Ishikawa (cell line): ENCODE measurements at regions not wholly inside any gene's neighbourhood (a gene's known extent, or its start where the extent isn't known, plus 50 kb on each side); places are given as distances from the start of the nearest gene placed in this dataset.

Experiments used
- CEBPB ChIP-seq: IDR thresholded peaks from 2 replicates; pipeline ENCODE4 v1.6.1; 2012
- CREB1 ChIP-seq: IDR thresholded peaks from 2 replicates; pipeline ENCODE4 v1.6.1; 2012; ENCODE audit warnings: low read depth
- EGR1 ChIP-seq: IDR thresholded peaks from 2 replicates; pipeline ENCODE4 v1.6.1; 2012
- EP300 ChIP-seq: IDR thresholded peaks from 2 replicates; pipeline ENCODE4 v1.6.1; 2012; ENCODE audit warnings: borderline replicate concordance
- FOXM1 ChIP-seq: IDR thresholded peaks from 2 replicates; pipeline ENCODE4 v1.6.1; 2012; ENCODE audit warnings: low read depth, borderline replicate concordance
- NFIC ChIP-seq: IDR thresholded peaks from 2 replicates; pipeline ENCODE4 v1.6.1; 2012
- RAD21 ChIP-seq: IDR thresholded peaks from 2 replicates; pipeline ENCODE4 v1.6.1; 2012; ENCODE audit warnings: low read depth
- TAF1 ChIP-seq: IDR thresholded peaks from 2 replicates; pipeline ENCODE4 v1.6.1; 2012; ENCODE audit warnings: low read depth, mild to moderate bottlenecking
- TCF12 ChIP-seq: IDR thresholded peaks from 2 replicates; pipeline ENCODE4 v1.6.1; 2012; ENCODE audit warnings: low read depth
- TEAD4 ChIP-seq: IDR thresholded peaks from 2 replicates; pipeline ENCODE4 v1.6.1; 2012
- YY1 ChIP-seq: IDR thresholded peaks from 2 replicates; pipeline ENCODE4 v1.6.1; 2012; ENCODE audit warnings: low read depth
- ZBTB7A ChIP-seq: IDR thresholded peaks from 2 replicates; pipeline ENCODE4 v1.6.1; 2012; ENCODE audit warnings: low read depth
- TF ChIP-seq, protein P1 (sequence below): IDR thresholded peaks from 2 replicates; pipeline ENCODE4 v1.6.1; 2012
- TF ChIP-seq, protein P2 (sequence below): IDR thresholded peaks from 2 replicates; pipeline ENCODE4 v1.6.1; 2012; ENCODE audit warnings: low read depth, mild to moderate bottlenecking
- TF ChIP-seq, protein P3 (sequence below): IDR thresholded peaks from 2 replicates; pipeline ENCODE4 v1.6.1; 2012

DNA sequence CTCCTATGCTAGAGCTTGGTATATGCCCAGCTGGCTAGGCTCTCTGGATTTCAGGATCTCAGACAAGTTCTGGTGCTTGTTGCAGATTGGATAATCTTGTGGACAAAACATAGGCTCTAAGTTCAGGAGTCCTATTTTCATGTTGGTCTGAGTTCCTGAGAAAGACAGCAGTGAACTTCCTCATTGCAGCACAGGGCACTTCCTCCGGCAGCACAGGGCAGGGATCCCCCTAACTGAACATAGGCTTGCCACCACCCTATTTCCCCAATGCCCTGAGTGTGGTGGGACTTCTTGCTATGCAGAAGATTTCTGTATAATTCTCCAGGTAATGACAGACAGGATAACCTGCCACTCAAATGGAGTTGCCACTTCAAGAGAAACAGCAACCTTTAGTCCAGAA is 220.1 kb downstream of the PIK3R1 start:
- TF ChIP-seq CEBPB, result no peak
- TF ChIP-seq, protein P1, sequence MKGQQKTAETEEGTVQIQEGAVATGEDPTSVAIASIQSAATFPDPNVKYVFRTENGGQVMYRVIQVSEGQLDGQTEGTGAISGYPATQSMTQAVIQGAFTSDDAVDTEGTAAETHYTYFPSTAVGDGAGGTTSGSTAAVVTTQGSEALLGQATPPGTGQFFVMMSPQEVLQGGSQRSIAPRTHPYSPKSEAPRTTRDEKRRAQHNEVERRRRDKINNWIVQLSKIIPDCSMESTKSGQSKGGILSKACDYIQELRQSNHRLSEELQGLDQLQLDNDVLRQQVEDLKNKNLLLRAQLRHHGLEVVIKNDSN, result no peak
- no peak for TF ChIP-seq EP300
- TF ChIP-seq YY1, result no peak
- no peak for TF ChIP-seq CREB1
- TF ChIP-seq FOXM1, result no peak
- TF ChIP-seq, protein P2, sequence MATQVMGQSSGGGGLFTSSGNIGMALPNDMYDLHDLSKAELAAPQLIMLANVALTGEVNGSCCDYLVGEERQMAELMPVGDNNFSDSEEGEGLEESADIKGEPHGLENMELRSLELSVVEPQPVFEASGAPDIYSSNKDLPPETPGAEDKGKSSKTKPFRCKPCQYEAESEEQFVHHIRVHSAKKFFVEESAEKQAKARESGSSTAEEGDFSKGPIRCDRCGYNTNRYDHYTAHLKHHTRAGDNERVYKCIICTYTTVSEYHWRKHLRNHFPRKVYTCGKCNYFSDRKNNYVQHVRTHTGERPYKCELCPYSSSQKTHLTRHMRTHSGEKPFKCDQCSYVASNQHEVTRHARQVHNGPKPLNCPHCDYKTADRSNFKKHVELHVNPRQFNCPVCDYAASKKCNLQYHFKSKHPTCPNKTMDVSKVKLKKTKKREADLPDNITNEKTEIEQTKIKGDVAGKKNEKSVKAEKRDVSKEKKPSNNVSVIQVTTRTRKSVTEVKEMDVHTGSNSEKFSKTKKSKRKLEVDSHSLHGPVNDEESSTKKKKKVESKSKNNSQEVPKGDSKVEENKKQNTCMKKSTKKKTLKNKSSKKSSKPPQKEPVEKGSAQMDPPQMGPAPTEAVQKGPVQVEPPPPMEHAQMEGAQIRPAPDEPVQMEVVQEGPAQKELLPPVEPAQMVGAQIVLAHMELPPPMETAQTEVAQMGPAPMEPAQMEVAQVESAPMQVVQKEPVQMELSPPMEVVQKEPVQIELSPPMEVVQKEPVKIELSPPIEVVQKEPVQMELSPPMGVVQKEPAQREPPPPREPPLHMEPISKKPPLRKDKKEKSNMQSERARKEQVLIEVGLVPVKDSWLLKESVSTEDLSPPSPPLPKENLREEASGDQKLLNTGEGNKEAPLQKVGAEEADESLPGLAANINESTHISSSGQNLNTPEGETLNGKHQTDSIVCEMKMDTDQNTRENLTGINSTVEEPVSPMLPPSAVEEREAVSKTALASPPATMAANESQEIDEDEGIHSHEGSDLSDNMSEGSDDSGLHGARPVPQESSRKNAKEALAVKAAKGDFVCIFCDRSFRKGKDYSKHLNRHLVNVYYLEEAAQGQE, result no peak
- TF ChIP-seq TAF1, result no peak
- no peak for TF ChIP-seq EGR1
- no peak for TF ChIP-seq TEAD4
- TF ChIP-seq, protein P3, sequence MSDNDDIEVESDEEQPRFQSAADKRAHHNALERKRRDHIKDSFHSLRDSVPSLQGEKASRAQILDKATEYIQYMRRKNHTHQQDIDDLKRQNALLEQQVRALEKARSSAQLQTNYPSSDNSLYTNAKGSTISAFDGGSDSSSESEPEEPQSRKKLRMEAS, result no peak
- TF ChIP-seq ZBTB7A, result no peak
- no peak for TF ChIP-seq RAD21
- no peak for TF ChIP-seq NFIC

DNA sequence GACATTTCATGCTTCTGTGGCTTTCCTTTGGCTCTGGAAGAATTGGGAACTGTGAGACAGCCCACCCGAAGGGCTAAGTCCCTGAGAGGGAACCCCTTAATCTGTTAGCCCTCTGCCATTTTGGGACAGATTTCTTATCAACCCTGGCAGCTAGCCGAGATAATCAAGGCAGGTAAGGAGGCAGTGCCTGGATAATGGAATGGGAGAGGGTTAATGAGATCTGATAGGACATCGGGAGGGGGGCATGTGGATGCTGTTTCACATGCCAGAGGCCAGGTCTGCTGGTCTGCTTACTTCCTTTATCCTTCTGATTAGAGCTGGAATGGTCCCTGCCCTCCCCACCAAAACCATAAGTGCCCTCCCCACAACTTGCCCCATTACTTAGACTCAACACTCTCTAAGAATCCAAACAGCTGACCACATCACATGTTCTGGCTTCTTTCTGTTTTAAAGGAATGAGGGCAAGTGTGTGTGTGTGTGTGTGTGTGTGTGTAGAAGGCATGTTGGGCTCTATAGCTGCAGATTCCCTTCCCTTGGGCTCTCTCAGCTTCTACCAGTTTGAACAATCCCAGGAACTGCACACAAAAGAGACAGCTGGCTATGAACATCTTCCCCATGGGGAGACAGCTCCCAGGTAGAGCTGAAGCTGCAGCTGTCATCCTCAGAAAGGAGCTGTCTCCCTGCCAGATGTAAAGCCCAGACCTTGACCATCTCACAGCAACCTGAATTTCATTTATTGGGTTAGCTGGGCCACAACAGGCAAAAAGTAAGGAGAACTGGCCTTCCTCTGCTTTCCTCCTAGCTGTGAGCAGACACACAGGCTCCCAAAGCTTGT is 221.3 kb downstream of the PIK3R1 start:
- TF ChIP-seq, protein P2, result no peak
- TF ChIP-seq CREB1, result no peak
- TF ChIP-seq EP300, result no peak
- no peak for TF ChIP-seq EGR1
- TF ChIP-seq, protein P3, result no peak
- no peak for TF ChIP-seq TAF1
- no peak for TF ChIP-seq NFIC
- TF ChIP-seq TCF12, result no peak
- TF ChIP-seq YY1, result no peak
- no peak for TF ChIP-seq RAD21
- TF ChIP-seq, protein P1, result no peak
- TF ChIP-seq TEAD4, result no peak
- no peak for TF ChIP-seq FOXM1
- no peak for TF ChIP-seq CEBPB
- no peak for TF ChIP-seq ZBTB7A

DNA sequence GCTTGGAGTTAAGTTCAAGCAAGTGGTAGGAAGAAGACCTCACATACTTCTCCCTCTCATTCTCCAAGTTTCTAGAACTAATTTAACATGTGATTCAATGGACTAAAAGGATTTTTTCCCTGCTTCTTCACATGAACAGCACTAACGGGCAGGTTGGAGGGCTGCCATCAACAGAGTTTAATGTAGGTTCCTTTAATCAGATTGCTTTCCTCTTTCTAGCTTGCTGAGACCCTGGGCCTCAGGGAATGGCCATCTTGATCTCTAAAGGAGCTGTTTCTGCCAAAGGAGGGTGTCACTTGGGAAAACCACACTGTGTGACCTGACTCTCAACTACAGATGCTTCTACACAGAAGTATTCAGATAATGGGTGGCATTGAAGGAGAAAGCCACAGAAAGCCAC is 223.3 kb downstream of the PIK3R1 start:
- TF ChIP-seq RAD21 (no peak), TEAD4 (no peak), NFIC (no peak), TCF12 (no peak), EP300 (no peak), CEBPB (no peak)
- TF ChIP-seq, protein P2, result no peak
- TF ChIP-seq, protein P3, result no peak

DNA sequence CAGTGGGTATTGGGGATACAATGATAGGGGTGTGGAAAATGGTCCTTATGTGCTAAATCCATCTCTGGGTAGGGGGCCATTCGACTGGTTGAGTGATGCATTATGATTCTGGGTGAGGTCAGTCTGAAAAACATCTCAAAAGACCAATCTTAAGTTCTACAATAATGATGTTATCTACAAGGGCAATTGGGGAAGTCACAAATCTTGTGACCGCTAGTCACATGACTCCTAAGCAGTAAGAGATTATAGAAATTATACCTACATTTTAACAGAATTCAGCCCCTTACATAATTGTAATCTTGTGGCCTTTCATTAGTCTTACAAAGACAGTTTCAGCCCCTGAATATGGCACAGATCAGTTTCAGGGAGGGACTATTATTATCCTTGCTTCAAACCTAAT is 224.7 kb downstream of the PIK3R1 start:
- TF ChIP-seq ZBTB7A (no peak), EGR1 (no peak), EP300 (no peak), TAF1 (no peak), FOXM1 (no peak)
- TF ChIP-seq, protein P2, result no peak
- TF ChIP-seq, protein P3, result no peak
